ENCODE measurements at regions not wholly inside any gene's neighbourhood (a gene's known extent, or its start where the extent isn't known, plus 50 kb on each side); places are given as distances from the start of the nearest gene placed in this dataset.
"Not testable (repeated sequence)": the region's sequence is repeated elsewhere in the genome, so short reads cannot be mapped to it uniquely, and the experiment has no call there.

GRCh38 chr9:92242260-92243136 lies 51.0 kb downstream of the IARS1 start:
- DNase-seq: no peak
- peaks cover 85% of the 10 kb centered on the region for H3K36me3 Mint-ChIP-seq (ENCODE audit: low read depth)
- no peaks in the 10 kb centered on the region for H3K27me3 Mint-ChIP-seq (ENCODE audit: low read depth)
- intact Hi-C loops (cut with micrococcal nuclease): loop anchor here (5.0 kb wide), 2 partner anchors 35 to 100 kb away; no protein-coding TSS in a partner anchor
- peaks cover 5% of the 10 kb centered on the region for H3K4me1 Mint-ChIP-seq (ENCODE audit: low read depth)
- CTCF ChIA-PET: interaction anchor here (1.2 to 1.5 kb wide), 2 partner anchors 102 to 103 kb away, joined by 4 to 5 read pairs; no protein-coding TSS in a partner anchor
- H3K27ac Mint-ChIP-seq: no peak overlapping the region
- H3K9me3 Mint-ChIP-seq: no peaks in the 10 kb centered on the region
- no peak overlapping the region for H3K4me3 Mint-ChIP-seq

GRCh38 chr9:92236915-92237314 lies 56.6 kb downstream of the IARS1 start:
- Mint-ChIP-seq H3K27me3 (ENCODE audit: low read depth) (no peaks in the 10 kb centered on the region), H3K4me1 (ENCODE audit: low read depth) (no peaks in the 10 kb centered on the region), H3K9me3 (no peaks in the 10 kb centered on the region), H3K36me3 (ENCODE audit: low read depth) (peaks cover 67% of the 10 kb centered on the region), H3K27ac (peak overlapping the region; percentile 46), H3K4me3 (no peak overlapping the region)
- CTCF ChIA-PET: interaction anchor here (1.6 kb wide), 1 partner anchor 97 kb away, joined by 3 read pairs; no protein-coding TSS in a partner anchor
- DNase-seq: no peak
- intact Hi-C loops (cut with micrococcal nuclease): no loop called here

GRCh38 chr9:92236465-92236864 lies 57.0 kb downstream of the IARS1 start:
- Mint-ChIP-seq H3K27me3 (ENCODE audit: low read depth) (no peaks in the 10 kb centered on the region), H3K27ac (no peak overlapping the region), H3K4me3 (no peak overlapping the region), H3K4me1 (ENCODE audit: low read depth) (no peaks in the 10 kb centered on the region), H3K9me3 (no peaks in the 10 kb centered on the region), H3K36me3 (ENCODE audit: low read depth) (peaks cover 64% of the 10 kb centered on the region)
- intact Hi-C loops (cut with micrococcal nuclease): no loop called here
- no peak for DNase-seq
- CTCF ChIA-PET: no interaction called here

GRCh38 chr9:92234514-92234913 lies 59.0 kb downstream of the IARS1 start:
- intact Hi-C loops (cut with micrococcal nuclease): no loop called here
- Mint-ChIP-seq H3K36me3 (ENCODE audit: low read depth) (peaks cover 64% of the 10 kb centered on the region), H3K9me3 (no peaks in the 10 kb centered on the region), H3K27ac (peak overlapping the region; percentile 46), H3K4me1 (ENCODE audit: low read depth) (no peaks in the 10 kb centered on the region), H3K27me3 (ENCODE audit: low read depth) (no peaks in the 10 kb centered on the region), H3K4me3 (no peak overlapping the region)
- CTCF ChIA-PET: interaction anchor here (1.0 to 1.6 kb wide), 2 partner anchors 94 to 100 kb away, joined by 4 to 6 read pairs; no protein-coding TSS in a partner anchor
- no peak for DNase-seq

- Mint-ChIP-seq H3K9me3 (no peaks in the 10 kb centered on the region), H3K27ac (no peak overlapping the region), H3K4me3 (no peak overlapping the region), H3K27me3 (ENCODE audit: low read depth) (no peaks in the 10 kb centered on the region), H3K36me3 (ENCODE audit: low read depth) (peaks cover 61% of the 10 kb centered on the region), H3K4me1 (ENCODE audit: low read depth) (no peaks in the 10 kb centered on the region)
- intact Hi-C loops (cut with micrococcal nuclease): no loop called here
- no peak for DNase-seq
- CTCF ChIA-PET: interaction anchor here (0.6 to 1.0 kb wide), 2 partner anchors 98 to 631 kb away, joined by 3 to 5 read pairs; no protein-coding TSS in a partner anchor
Measured at GRCh38 chr9:92232190-92232589, 61.3 kb downstream of the IARS1 start.

- CTCF ChIA-PET: interaction anchor here (0.6 kb wide), 1 partner anchor 215 kb away, joined by 3 read pairs; no protein-coding TSS in a partner anchor
Measured at GRCh38 chr9:92228628-92229027, 64.9 kb downstream of the IARS1 start.

GRCh38 chr9:92224177-92224576 lies 69.3 kb downstream of the IARS1 start:
- intact Hi-C loops (cut with micrococcal nuclease): no loop called here
- Mint-ChIP-seq H3K4me1 (ENCODE audit: low read depth) (no peaks in the 10 kb centered on the region), H3K9me3 (peaks cover 4% of the 10 kb centered on the region), H3K27ac (no peak overlapping the region), H3K4me3 (no peak overlapping the region), H3K27me3 (ENCODE audit: low read depth) (no peaks in the 10 kb centered on the region), H3K36me3 (ENCODE audit: low read depth) (peaks cover 64% of the 10 kb centered on the region)
- CTCF ChIA-PET: no interaction called here
- DNase-seq: no peak

More at GRCh38 chr9:92228628-92229027, 64.9 kb downstream of the IARS1 start:
- H3K9me3 Mint-ChIP-seq: no peaks in the 10 kb centered on the region
- H3K27me3 Mint-ChIP-seq (ENCODE audit: low read depth): no peaks in the 10 kb centered on the region
- intact Hi-C loops (cut with micrococcal nuclease): no loop called here
- H3K36me3 Mint-ChIP-seq (ENCODE audit: low read depth): peaks cover 61% of the 10 kb centered on the region
- no peak overlapping the region for H3K27ac Mint-ChIP-seq
- H3K4me3 Mint-ChIP-seq: no peak overlapping the region
- DNase-seq: no peak
- no peaks in the 10 kb centered on the region for H3K4me1 Mint-ChIP-seq (ENCODE audit: low read depth)

- CTCF ChIA-PET: no interaction called here
- Mint-ChIP-seq H3K4me3 (no peak overlapping the region), H3K4me1 (ENCODE audit: low read depth) (no peaks in the 10 kb centered on the region), H3K27me3 (ENCODE audit: low read depth) (no peaks in the 10 kb centered on the region), H3K27ac (no peak overlapping the region), H3K9me3 (peaks cover 4% of the 10 kb centered on the region), H3K36me3 (ENCODE audit: low read depth) (peaks cover 64% of the 10 kb centered on the region)
- intact Hi-C loops (cut with micrococcal nuclease): no loop called here
- no peak for DNase-seq
Measured at GRCh38 chr9:92223758-92224157, 69.7 kb downstream of the IARS1 start.

- DNase-seq: no peak
- intact Hi-C loops (cut with micrococcal nuclease): no loop called here
- Mint-ChIP-seq H3K27ac (no peak overlapping the region), H3K4me1 (ENCODE audit: low read depth) (no peaks in the 10 kb centered on the region), H3K9me3 (no peaks in the 10 kb centered on the region), H3K4me3 (no peak overlapping the region), H3K27me3 (ENCODE audit: low read depth) (no peaks in the 10 kb centered on the region), H3K36me3 (ENCODE audit: low read depth) (peaks cover 54% of the 10 kb centered on the region)
- CTCF ChIA-PET: no interaction called here
Measured at GRCh38 chr9:92208693-92209524, 84.6 kb downstream of the IARS1 start.

GRCh38 chr9:92206488-92206887 lies 87.0 kb downstream of the IARS1 start:
- CTCF ChIA-PET: no interaction called here

GRCh38 chr9:92203887-92204286 lies 88.7 kb upstream of the SPTLC1 start:
- H3K27ac Mint-ChIP-seq; H3K4me3 Mint-ChIP-seq; H3K4me1 Mint-ChIP-seq (ENCODE audit: low read depth); DNase-seq; H3K27me3 Mint-ChIP-seq (ENCODE audit: low read depth); intact Hi-C loops (cut with micrococcal nuclease); CTCF ChIA-PET; H3K9me3 Mint-ChIP-seq: not testable (repeated sequence)
- peaks cover 11% of the 10 kb centered on the region for H3K36me3 Mint-ChIP-seq (ENCODE audit: low read depth)

More at GRCh38 chr9:92206488-92206887, 87.0 kb downstream of the IARS1 start:
- no peak for DNase-seq
- no peaks in the 10 kb centered on the region for H3K4me1 Mint-ChIP-seq (ENCODE audit: low read depth)
- H3K27ac Mint-ChIP-seq: no peak overlapping the region
- H3K4me3 Mint-ChIP-seq: no peak overlapping the region
- no peaks in the 10 kb centered on the region for H3K9me3 Mint-ChIP-seq
- intact Hi-C loops (cut with micrococcal nuclease): no loop called here
- peaks cover 33% of the 10 kb centered on the region for H3K36me3 Mint-ChIP-seq (ENCODE audit: low read depth)
- H3K27me3 Mint-ChIP-seq (ENCODE audit: low read depth): no peaks in the 10 kb centered on the region

GRCh38 chr9:92198237-92198636 lies 83.0 kb upstream of the SPTLC1 start:
- CTCF ChIA-PET; H3K27me3 Mint-ChIP-seq (ENCODE audit: low read depth); H3K4me3 Mint-ChIP-seq; intact Hi-C loops (cut with micrococcal nuclease); DNase-seq; H3K4me1 Mint-ChIP-seq (ENCODE audit: low read depth); H3K27ac Mint-ChIP-seq; H3K9me3 Mint-ChIP-seq; H3K36me3 Mint-ChIP-seq (ENCODE audit: low read depth): not testable (repeated sequence)
